A673 (cell line): ENCODE measurements at regions not wholly inside any gene's neighbourhood (a gene's known extent, or its start where the extent isn't known, plus 50 kb on each side); places are given as distances from the start of the nearest gene placed in this dataset.

Source experiments
- BruUV-seq: library from RNA; stranded (reverse); fragments of 400-500 nt; replicated peaks from 2 replicates; lab custom pipeline; 2021; lab: Mats Ljungman, UMichigan
- CTCF ChIA-PET: fragments of 300-600 bp; sonication (Branson Sonifier 250); formaldehyde crosslinking; loops from one replicate; lab custom pipeline; 2022; ENCODE audit warnings: antibody characterized with exemption; lab: Charles Lee
- POLR2A ChIA-PET: fragments of 300-600 bp; sonication (Branson Sonifier 250); formaldehyde crosslinking; loops from one replicate; lab custom pipeline; 2022; ENCODE audit warnings: antibody characterized with exemption; ENCODE audit not compliant: low non-redundant PET; lab: Charles Lee
- DNase-seq: peaks from one replicate; pipeline ENCODE4 v3.0.0-alpha.2; 2015; ENCODE audit warnings: low spot score
- H3K27ac ChIP-seq: fragments of 200-600 bp; sonication (generic); 2 replicates; pipeline ENCODE4 v1.5.1; 2016; ENCODE audit warnings: mixed run types, low read depth, mild to moderate bottlenecking, mixed read lengths, antibody characterized with exemption, low read length; ENCODE audit not compliant: poor library complexity, severe bottlenecking
- H3K27me3 ChIP-seq: fragments of 200-600 bp; sonication (generic); replicated peaks from 2 replicates; pipeline ENCODE4 v1.6.1; 2017; ENCODE audit warnings: mixed run types, low read depth, mild to moderate bottlenecking, mixed read lengths, antibody characterized with exemption, low read length; ENCODE audit not compliant: insufficient read depth, poor library complexity
- H3K36me3 ChIP-seq: fragments of 200-600 bp; sonication (generic); 2 replicates; pipeline ENCODE4 v1.6.1; 2016; ENCODE audit warnings: mixed run types, mild to moderate bottlenecking, mixed read lengths, antibody characterized with exemption, low read length; ENCODE audit not compliant: insufficient read depth, poor library complexity, severe bottlenecking
- H3K4me1 ChIP-seq: fragments of 200-600 bp; sonication (generic); 2 replicates; pipeline ENCODE4 v1.6.1; 2017; ENCODE audit warnings: mixed run types, mild to moderate bottlenecking, mixed read lengths, antibody characterized with exemption, low read length; ENCODE audit not compliant: insufficient read depth, poor library complexity, severe bottlenecking
- H3K4me3 ChIP-seq: fragments of 200-600 bp; sonication (generic); 2 replicates; pipeline ENCODE4 v1.5.1; 2016; ENCODE audit warnings: low read depth, mixed run types, mild to moderate bottlenecking, mixed read lengths, low read length; ENCODE audit not compliant: poor library complexity, severe bottlenecking
- H3K9me3 ChIP-seq: fragments of 200-600 bp; sonication (generic); 2 replicates; pipeline ENCODE4 v1.6.1; 2016; ENCODE audit warnings: mixed run types, low read depth, mild to moderate bottlenecking, mixed read lengths, antibody characterized with exemption, low read length; ENCODE audit not compliant: poor library complexity, severe bottlenecking
- EZH2 ChIP-seq: fragments of 200-600 bp; sonication (generic); IDR thresholded peaks from 2 replicates; pipeline ENCODE4 v1.6.1; 2017; ENCODE audit warnings: borderline replicate concordance, low read depth, mild to moderate bottlenecking, mixed read lengths, antibody characterized with exemption, low read length; ENCODE audit not compliant: poor library complexity, severe bottlenecking
- intact Hi-C: fragments of 100-400 bp; cut with micrococcal nuclease; formaldehyde crosslinking; loops from one replicate; pipeline ENCODE4 v1.10.0; 2022; ENCODE audit not compliant: unreplicated experiment
- TF ChIP-seq, protein P1 (sequence below): fragments of 300-800, 200-600 bp; sonication (generic); conservative IDR thresholded peaks from 2 replicates; pipeline ENCODE4 v1.5.1; 2017; ENCODE audit warnings: low read depth, mild to moderate bottlenecking, antibody characterized with exemption, low read length, moderate library complexity, mixed read lengths

- H3K27me3 ChIP-seq = no peaks in the 10 kb centered on the region
- no peak for DNase-seq
- intact Hi-C loops = no loop called here
- H3K4me1 ChIP-seq = no peaks in the 10 kb centered on the region
- CTCF ChIA-PET = no interaction called here
- BruUV-seq = no TSS peak
- H3K4me3 ChIP-seq = no peak overlapping the region
- no peaks in the 10 kb centered on the region for H3K36me3 ChIP-seq
- H3K27ac ChIP-seq = no peak overlapping the region
- H3K9me3 ChIP-seq = peaks cover 4% of the 10 kb centered on the region
- TF ChIP-seq, protein P1, sequence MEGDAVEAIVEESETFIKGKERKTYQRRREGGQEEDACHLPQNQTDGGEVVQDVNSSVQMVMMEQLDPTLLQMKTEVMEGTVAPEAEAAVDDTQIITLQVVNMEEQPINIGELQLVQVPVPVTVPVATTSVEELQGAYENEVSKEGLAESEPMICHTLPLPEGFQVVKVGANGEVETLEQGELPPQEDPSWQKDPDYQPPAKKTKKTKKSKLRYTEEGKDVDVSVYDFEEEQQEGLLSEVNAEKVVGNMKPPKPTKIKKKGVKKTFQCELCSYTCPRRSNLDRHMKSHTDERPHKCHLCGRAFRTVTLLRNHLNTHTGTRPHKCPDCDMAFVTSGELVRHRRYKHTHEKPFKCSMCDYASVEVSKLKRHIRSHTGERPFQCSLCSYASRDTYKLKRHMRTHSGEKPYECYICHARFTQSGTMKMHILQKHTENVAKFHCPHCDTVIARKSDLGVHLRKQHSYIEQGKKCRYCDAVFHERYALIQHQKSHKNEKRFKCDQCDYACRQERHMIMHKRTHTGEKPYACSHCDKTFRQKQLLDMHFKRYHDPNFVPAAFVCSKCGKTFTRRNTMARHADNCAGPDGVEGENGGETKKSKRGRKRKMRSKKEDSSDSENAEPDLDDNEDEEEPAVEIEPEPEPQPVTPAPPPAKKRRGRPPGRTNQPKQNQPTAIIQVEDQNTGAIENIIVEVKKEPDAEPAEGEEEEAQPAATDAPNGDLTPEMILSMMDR = no peak
- TF ChIP-seq EZH2 = no peak
- POLR2A ChIA-PET = no interaction called here
Observed at GRCh38 chr13:64277097-64277496, 2861.4 kb upstream of the PCDH20 start.

GRCh38 chr13:64276232-64276631 is 2860.6 kb upstream of the PCDH20 start:
- CTCF ChIA-PET = no interaction called here
- POLR2A ChIA-PET = no interaction called here
- DNase-seq = no peak
- Histone ChIP-seq H3K9me3 (peaks cover 4% of the 10 kb centered on the region), H3K4me1 (no peaks in the 10 kb centered on the region), H3K27me3 (no peaks in the 10 kb centered on the region), H3K27ac (no peak overlapping the region), H3K4me3 (no peak overlapping the region), H3K36me3 (no peaks in the 10 kb centered on the region)
- BruUV-seq = no TSS peak
- intact Hi-C loops = no loop called here
- TF ChIP-seq EZH2 = no peak
- TF ChIP-seq, protein P1 = no peak

DNA sequence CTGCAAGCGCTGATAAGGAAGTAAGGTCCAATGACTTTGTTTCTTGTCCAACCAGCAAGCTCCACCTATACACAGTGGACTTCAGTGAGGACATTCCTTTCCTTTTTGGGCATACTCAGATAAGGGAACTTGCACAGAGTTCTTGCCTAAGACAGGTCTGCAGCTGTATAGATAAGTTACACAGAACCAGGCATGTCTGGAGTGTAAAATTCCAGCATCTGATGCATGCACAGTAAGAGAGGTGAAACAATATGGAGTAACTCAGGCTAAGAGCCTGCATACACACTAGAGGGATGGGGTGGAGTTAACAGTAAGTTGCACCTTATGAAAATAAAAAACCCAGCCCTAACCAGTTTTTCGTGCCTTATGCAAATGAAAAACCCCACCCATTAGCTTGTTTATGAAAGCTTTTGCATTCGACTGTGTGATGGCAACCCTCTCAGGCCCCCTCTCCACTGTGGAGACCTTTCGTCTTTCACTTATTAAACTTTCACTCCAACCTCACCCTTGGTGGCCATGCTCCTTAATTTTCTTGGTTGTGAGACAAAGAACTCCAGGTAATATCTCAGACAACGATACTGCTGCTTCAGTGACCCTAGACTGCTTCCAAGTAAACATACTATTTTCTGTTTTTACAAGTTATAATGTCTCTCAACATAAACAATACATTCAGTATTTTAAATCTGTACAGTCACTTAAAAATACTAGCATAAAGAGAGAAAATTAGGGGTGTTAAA is 2859.0 kb upstream of the PCDH20 start:
- DNase-seq = no peak
- Histone ChIP-seq H3K4me1 (no peaks in the 10 kb centered on the region), H3K27me3 (no peaks in the 10 kb centered on the region), H3K36me3 (no peaks in the 10 kb centered on the region), H3K27ac (no peak overlapping the region), H3K9me3 (peaks cover 4% of the 10 kb centered on the region), H3K4me3 (no peak overlapping the region)
- intact Hi-C loops = no loop called here
- TF ChIP-seq, protein P1 = no peak
- TF ChIP-seq EZH2 = no peak
- POLR2A ChIA-PET = no interaction called here
- CTCF ChIA-PET = no interaction called here
- BruUV-seq = no TSS peak
